ENCODE measurements at regions not wholly inside any gene's neighbourhood (a gene's known extent, or its start where the extent isn't known, plus 50 kb on each side); places are given as distances from the start of the nearest gene placed in this dataset.

- Histone ChIP-seq H3K4me1 (peaks cover 0 to 50% (median 7%) of the 10 kb centered on the region in 4 donors), H3K27ac (no peak overlapping the region), H3K9me3 (no peaks in the 10 kb centered on the region), H3K36me3 (no peaks in the 10 kb centered on the region), H3K4me3 (no peak overlapping the region), H3K27me3 (no peaks in the 10 kb centered on the region)
- WGBS, 2 donors: 94 to 100% methylated on average over 2 of the region's 2 CpGs
- TF ChIP-seq EP300 (IDR thresholded peaks at IDR 0.05) (no peak), POLR2A (IDR thresholded peaks at IDR 0.05) (no peak), CTCF (IDR thresholded peaks at IDR 0.05) (no peak)
- no peak for DNase-seq (ENCODE audit: low spot score in 2 of 2)
Observed at GRCh38 chr13:76719955-76720354, 166.2 kb downstream of the KCTD12 start.

- no peak for TF ChIP-seq POLR2A (IDR thresholded peaks at IDR 0.05)
- WGBS, 2 donors: 74 to 75% methylated on average over 1 of the region's 1 CpG
- H3K27me3 ChIP-seq: no peaks in the 10 kb centered on the region
Observed at GRCh38 chr13:76717092-76717491, 169.1 kb downstream of the KCTD12 start.

GRCh38 chr13:76715621-76716020 is 170.6 kb downstream of the KCTD12 start:
- Histone ChIP-seq H3K4me1 (peaks cover 0 to 40% (median 6%) of the 10 kb centered on the region in 4 donors), H3K4me3 (no peak overlapping the region), H3K36me3 (no peaks in the 10 kb centered on the region), H3K27ac (peak overlapping the region in 2 of 4 donors; percentile 40 to 44), H3K9me3 (no peaks in the 10 kb centered on the region), H3K27me3 (no peaks in the 10 kb centered on the region)
- 36 to 43% methylated on average over 5 of the region's 5 CpGs for WGBS, 2 donors
- TF ChIP-seq POLR2A (IDR thresholded peaks at IDR 0.05): no peak
- no peak for TF ChIP-seq EP300 (IDR thresholded peaks at IDR 0.05)
- TF ChIP-seq CTCF (IDR thresholded peaks at IDR 0.05): no peak
- no peak for DNase-seq (ENCODE audit: low spot score in 2 of 2)

More at GRCh38 chr13:76717092-76717491, 169.1 kb downstream of the KCTD12 start:
- no peak overlapping the region for H3K27ac ChIP-seq
- peaks cover 0 to 34% (median under 1%) of the 10 kb centered on the region in 4 donors for H3K4me1 ChIP-seq
- H3K36me3 ChIP-seq: no peaks in the 10 kb centered on the region
- H3K4me3 ChIP-seq: no peak overlapping the region
- DNase-seq (ENCODE audit: low spot score in 2 of 2): no peak
- no peaks in the 10 kb centered on the region for H3K9me3 ChIP-seq

- Histone ChIP-seq H3K4me3 (no peak overlapping the region), H3K36me3 (no peaks in the 10 kb centered on the region), H3K27me3 (no peaks in the 10 kb centered on the region), H3K9me3 (no peaks in the 10 kb centered on the region), H3K27ac (peak overlapping the region in 2 of 4 donors; percentile 40 to 44), H3K4me1 (peaks cover 0 to 46% (median 6%) of the 10 kb centered on the region in 4 donors)
- WGBS, 2 donors: 63 to 70% methylated on average over 4 of the region's 4 CpGs
- TF ChIP-seq EP300 (IDR thresholded peaks at IDR 0.05) (peak in 1 of 2 donors; percentile 29), POLR2A (IDR thresholded peaks at IDR 0.05) (no peak)
- DNase-seq (ENCODE audit: low spot score in 2 of 2): no peak
Observed at GRCh38 chr13:76715075-76715474, 171.1 kb downstream of the KCTD12 start.

GRCh38 chr13:76713280-76713679 is 172.9 kb downstream of the KCTD12 start:
- H3K27me3 ChIP-seq: no peaks in the 10 kb centered on the region
- H3K36me3 ChIP-seq: no peaks in the 10 kb centered on the region
- no peaks in the 10 kb centered on the region for H3K9me3 ChIP-seq
- no peak for TF ChIP-seq CTCF (IDR thresholded peaks at IDR 0.05)
- no peak for TF ChIP-seq POLR2A (IDR thresholded peaks at IDR 0.05)
- TF ChIP-seq EP300 (IDR thresholded peaks at IDR 0.05): no peak
- no peak overlapping the region for H3K27ac ChIP-seq
- H3K4me3 ChIP-seq: no peak overlapping the region
- no peak for DNase-seq (ENCODE audit: low spot score in 2 of 2)
- WGBS, 2 donors: 93 to 95% methylated on average over 1 of the region's 1 CpG
- H3K4me1 ChIP-seq: peaks cover 0 to 55% (median 6%) of the 10 kb centered on the region in 4 donors

GRCh38 chr13:76711550-76712182 is 174.5 kb downstream of the KCTD12 start:
- Histone ChIP-seq H3K4me1 (peaks cover 0 to 55% (median 6%) of the 10 kb centered on the region in 4 donors), H3K27ac (peak overlapping the region in 2 of 4 donors; percentile 44 to 56), H3K36me3 (no peaks in the 10 kb centered on the region), H3K4me3 (no peak overlapping the region), H3K27me3 (no peaks in the 10 kb centered on the region), H3K9me3 (no peaks in the 10 kb centered on the region)
- WGBS, 2 donors: 15 to 16% methylated on average over 3 of the region's 3 CpGs
- DNase-seq (ENCODE audit: low spot score in 2 of 2): peak in 1 of 2 donors; percentile 49
- TF ChIP-seq POLR2A (IDR thresholded peaks at IDR 0.05): no peak
- TF ChIP-seq EP300 (IDR thresholded peaks at IDR 0.05): peak in 1 of 2 donors; percentile 80

All from tibial nerve (tissue), 4 donors.